Hematopoietic multipotent progenitor cell treated with erythropoietin and hydrocortisone succinate and interleukin-3 and kit ligand, for 8 days (in vitro differentiated cells): ENCODE measurements at regions not wholly inside any gene's neighbourhood (a gene's known extent, or its start where the extent isn't known, plus 50 kb on each side); places are given as distances from the start of the nearest gene placed in this dataset.

ENCODE experiments used
- DNase-seq: peaks from one replicate; pipeline ENCODE4 v3.0.0-alpha.2; 2015

DNA sequence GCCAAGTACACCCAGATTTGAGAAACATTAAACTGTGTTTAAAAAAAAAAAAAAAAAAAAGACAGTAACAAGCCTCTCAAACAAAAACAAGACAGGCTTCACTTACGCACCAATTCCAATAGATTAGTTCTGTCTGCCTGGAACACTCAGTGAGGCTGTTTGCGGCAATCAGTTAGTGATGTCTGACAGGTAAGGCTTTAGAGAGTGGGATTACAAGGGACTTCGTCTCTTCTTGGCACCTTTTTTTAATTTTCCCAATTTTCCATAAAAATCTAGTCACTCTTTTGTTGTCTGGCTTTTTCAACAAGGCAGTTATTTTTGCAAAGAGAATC, 79.6 kb downstream of the NCOR2 start:
- no peak for DNase-seq

DNA sequence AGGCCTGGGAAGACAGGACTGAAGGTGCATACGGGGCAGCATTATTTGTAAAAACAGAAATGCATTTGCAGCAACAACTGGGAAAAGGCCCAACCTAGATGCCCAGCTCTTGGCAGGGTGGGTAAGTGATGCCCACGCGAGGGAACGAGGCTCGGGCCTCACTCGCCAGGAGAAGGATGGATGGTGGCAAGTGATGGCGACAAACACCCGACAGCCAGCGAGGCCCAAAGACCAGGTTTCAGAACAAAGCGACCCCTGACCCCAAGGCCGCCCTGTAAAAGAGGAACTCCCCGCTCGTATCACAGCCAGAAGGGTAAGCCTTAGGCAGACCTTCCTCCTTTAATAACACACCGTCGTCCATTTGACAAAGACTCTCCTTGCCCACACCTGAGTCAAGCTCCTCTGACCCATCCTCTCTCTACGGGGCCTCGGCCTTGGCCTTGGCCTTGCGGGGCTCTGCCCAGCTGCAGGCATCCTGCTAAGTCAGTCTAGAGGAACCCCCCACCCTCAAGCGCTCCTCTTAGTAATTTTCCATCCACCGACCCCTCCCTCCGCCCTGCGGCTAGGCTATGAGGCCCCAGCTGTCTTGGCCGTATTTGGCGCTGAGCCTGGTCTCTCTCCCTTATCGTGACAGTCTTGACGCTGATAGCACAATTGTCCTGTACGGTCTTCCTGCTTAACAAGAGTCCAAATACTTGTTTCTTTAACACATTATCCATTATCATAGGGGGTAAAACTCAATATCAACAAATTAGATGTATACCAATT, 80.2 kb downstream of the NCOR2 start:
- DNase-seq: peak; percentile 86

DNA sequence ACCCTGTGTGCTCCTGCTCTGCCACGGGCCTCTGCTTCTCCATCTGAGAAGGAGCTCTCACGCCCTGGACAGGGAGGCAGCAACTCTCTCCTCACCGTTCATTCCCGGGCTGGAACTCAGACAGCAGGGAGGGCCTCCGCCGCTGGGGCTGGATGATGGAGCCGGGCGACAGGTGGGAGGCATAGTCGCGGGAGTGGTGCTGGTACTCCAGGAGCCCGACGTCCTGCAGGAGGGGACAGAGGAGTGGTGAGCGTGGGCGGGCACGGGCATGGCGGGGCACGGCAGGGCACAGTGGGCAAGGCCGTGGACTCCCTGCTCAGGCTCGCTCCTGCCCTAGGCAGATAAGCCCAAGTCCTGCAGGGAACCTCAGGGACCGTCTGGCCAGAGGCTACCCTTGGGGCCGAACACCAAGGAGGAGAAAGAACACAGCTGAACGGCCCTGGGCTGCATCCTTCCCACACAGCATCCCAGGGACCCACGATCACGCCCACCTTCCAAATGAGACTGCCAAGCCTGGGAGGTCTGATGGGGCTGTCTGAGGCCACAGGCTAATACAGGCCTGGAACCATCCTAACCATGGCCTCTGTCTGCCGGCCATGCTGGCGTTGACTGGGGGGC, 81.0 kb downstream of the NCOR2 start:
- no peak for DNase-seq

DNA sequence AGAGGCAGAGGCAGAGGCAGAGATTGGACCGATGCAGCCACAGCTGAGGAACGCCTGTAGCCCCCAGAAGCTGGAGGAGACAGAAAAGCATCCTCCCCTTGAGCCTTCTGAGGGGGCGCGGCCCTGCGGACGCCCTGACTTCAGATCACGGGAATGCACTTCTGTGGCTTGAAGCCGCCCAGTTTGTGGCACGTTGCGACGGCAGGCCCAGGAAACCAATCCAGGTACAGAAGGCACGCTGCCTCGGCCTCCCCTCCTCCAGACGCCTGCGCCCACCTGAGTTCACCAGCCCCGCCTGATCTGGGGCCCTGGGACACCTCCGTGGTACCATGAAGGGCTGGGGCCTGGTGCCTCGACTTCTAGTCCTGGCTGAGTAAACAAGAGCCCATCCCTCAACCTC, 82.0 kb downstream of the NCOR2 start:
- no peak for DNase-seq

DNA sequence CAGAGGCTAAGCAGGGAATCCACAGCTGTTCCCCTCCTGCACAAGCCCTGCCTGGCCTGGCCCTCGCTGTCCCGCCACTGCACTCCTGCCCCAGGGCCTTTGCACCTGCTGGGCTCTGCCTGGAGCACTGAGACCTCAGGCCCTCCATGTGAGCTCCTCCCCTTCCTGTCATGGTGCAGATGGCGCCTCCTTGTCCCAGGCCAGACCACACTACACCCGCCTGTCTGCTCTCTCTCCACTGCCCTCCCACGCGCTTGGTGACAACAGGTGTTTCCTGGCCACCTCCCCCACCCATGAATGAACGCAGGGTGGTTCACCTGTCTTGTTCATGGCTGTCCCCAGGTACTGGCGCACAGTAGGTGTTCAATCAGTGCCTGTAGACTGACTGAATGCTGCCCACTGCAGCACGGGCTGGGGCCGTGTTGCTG, 82.9 kb downstream of the NCOR2 start:
- no peak for DNase-seq

DNA sequence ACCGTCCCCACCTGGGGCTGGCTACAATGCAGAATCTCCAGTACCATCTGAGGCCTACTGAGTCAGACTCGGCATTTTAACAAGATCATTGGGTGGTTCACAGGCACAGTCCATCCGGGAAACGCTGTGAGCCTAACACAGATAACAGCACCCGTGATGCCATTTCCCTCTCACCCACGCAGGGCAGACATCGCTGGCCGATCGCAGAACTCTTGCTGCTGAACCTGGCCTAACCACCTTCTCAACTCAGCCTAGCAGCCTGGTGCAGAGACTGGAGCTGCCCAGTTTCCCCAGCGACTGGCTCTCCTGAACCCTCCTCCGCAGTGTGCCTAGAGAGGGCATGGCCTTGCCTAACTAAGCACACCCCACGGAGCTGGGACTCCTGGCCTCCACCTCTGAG, 83.3 kb downstream of the NCOR2 start:
- peak; percentile 54 for DNase-seq

DNA sequence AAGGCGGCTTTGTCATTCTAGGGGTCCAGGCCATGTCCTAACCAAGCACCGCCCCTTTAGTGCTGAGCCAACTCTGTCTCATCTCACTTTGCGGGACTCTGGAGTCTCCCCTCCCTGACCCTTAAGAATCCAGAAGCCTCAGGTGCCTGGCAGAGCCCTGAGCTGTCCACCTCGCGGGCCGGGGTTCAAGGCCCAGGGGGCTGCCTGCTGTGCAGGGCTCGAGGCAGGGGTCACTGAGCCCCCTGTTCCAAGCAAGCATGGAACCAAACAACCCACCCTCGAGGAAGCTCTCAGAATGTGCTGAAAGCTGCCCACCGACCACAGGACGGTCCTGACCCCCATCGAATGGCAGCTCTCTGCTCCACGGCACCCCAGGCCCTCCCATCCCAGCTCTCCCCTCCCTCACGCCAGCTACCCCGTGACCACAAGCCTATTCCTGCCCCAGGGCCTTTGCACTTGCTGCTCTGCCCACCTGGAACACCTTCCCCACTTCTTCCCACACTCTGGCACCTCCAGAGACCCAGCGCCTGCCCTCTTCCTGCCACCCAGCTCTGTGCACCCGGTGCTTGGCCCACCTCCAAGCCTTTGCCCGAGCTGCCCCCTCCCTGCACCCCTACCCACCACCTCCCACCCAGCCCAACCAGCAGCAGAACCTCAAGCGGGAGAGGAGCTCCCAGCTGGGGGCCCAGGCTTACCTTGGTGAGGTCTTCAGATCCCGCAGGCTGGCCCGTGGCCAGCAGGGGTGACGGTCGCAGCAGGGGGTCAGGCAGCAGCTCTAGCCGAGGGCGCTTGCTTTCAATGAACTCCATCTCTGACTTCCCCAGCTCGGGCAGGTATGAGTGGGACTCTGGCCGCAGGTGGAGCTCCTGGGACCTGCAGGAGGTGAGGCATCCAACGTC, 84.3 kb downstream of the NCOR2 start:
- DNase-seq: no peak

DNA sequence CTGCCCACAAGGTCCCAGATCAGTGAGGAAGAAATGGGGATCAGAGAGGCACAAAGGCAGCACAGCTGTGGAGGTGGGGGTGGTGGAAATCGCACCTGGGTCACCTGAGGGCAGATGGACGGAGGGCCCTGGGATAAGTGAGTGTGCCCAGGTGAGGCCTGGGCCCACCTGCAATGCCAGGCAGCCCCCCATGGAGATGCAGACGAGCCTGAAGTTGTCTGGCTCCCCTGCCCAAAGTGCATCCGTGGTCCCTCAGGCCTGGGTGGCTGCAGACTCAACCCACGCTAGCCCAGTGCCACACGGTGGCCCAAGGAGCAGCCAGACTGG, 84.9 kb downstream of the NCOR2 start:
- DNase-seq: no peak

DNA sequence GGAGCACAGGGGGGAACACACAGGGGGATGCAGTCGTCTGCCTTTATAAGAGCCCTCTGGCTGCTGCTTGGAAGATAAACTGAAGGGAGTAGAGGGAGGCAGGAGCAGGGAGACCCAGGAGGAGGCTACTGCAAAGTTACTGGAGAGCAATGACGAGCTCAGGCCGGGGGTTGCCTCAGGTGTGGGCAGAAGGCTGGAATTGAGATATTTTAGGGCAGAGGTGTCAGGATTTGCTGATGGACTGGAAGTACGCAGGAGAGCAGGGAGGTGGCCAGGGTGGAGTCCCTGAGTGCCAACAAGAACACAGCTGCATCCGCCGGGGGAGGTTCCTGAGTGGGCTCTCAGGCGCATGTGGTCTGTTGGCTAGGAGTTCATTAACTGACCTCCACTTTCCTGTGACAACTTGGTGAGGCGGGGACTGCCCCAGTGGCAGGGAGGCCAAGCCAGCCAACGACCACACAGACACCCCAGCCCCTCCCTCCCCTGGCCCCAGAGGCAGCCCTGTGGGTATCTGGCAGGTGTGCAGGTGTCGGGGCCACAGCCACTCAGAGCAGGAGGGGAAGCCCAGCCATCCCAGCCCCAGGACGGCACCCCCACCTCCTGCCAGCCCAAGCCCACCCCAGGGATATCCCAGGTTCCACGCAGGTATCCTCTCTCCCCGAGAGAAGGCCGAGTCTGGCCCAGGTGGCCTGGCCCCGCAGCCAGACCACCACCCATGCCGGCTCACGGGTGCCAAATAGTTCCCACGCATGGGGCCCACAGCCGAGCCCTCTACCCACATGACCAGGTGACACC, 85.4 kb downstream of the NCOR2 start:
- DNase-seq: no peak

DNA sequence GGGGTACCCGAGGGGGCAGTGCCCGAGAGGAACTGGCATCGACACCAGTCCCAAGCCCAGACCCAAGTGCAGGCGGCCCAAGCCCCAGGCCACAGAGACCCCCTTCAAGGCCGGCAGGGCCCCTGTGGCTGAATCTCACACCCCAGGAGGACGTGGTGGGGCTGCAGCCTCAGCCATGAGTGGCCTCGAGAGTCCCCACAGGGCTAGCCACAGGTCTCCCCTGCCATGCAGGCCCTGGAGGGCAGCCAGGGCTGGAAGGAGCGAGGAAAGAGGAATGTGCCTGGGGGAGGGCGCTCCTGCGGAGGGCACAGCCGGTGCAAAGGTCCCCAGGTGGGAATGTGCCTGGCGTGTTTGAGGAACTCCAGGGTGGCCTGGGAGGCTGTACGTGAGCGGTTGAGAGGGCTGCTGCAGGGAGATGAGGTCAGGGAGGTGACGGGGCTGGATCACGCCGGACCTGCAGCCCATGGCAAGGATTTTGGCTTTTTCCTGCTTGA, 86.1 kb downstream of the NCOR2 start:
- no peak for DNase-seq

DNA sequence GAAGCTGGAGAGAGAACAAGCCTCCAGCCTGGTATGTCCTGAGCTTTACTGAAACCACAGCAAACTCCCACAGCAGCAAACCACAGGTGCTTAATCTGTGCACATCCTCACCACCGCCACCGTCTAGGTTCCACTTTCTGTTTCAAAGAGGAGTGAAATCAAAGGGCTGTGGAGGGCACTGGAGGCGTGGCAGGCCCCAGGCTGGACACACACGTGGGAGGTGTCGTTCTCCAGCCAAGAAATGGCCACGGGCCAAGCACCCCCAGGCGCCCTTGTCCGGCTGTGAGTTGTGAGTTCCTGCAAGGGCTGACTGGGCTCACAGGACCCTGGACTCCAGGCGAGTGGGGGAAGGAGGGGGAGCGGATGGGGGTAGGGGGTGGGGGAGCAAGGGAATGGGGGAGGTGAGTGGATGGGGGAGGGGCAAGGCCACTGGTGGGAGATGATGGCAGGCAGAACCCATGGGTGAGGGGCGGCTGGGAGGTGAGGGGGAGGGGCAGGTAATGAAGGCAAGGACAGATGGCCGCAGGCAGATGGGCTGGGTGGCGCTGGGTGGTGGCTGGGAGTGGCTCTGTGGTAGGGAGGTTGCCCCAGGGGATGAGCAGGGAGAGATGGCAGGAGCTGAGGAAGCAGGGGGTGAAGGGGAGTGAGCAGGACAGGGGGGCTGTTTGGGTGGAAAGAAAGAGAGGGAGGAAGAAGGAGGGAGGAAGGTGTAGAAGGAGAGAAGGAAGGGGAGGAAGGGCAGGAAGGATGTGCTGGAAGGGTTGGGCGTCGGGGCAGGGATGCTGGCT, 86.7 kb downstream of the NCOR2 start:
- DNase-seq: no peak

DNA sequence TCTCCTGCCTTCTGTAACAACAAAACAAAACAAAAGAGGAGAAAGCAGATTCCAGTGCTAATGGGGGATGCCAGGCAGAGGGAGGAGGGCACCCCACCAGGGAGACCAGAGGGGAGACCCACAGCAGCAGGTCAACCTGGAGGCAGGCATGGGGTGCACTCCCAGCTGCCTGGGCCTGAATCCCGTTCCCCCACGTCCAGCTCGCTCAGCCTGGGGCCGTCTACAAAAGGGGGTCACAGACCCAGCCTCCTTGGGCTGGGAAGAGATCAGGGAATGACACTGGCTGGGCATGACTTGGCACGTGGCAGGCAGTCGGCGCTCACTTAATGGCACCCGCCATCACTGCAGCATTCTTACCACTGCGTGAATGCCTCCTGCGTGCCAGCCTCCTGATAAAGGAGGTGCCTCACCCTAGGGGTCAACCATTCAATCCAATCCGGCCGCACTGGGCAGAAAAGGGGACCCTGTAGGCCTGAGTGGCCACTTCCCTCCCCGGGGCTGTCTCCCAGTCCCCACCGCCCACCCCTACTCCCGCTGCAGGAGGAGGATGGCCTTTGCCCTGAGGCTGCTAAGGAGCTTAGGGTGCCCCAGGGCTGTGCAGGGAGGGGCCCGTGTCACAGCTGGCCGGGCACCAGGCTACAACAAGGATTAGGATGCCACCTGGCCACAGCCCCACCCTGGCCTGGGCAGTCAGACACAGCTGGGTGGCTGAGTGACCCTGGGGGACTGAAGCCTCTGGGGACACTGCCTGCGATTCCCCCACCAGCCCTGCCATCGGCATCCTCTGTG, 87.5 kb downstream of the NCOR2 start:
- no peak for DNase-seq

DNA sequence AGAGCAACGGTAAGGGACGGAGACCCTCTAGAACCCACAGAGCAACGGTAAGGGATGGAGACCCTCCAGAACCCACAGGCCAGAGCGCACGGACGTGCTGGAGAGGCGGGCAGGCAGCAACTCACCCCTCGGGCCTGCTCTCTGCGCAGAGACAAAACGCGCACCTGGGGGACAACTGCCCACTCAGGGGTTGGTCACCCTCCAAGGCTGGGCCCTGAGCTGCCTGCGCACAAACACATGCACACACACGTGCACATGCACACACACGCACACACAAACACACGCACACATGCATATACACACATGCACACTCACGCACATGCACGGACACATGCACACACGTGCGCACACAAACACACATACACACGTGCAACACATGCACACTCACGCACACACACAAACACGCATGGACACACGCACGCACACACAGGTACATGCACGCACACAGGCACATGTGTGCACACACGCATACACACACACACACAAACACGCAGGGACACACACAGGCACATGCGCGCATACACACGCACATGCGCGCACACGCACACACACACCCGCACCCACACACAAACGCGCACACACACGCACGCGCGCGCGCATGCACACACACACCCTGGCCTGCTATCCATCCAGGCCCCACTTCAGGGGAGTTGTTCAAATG, 88.3 kb downstream of the NCOR2 start:
- DNase-seq: no peak

DNA sequence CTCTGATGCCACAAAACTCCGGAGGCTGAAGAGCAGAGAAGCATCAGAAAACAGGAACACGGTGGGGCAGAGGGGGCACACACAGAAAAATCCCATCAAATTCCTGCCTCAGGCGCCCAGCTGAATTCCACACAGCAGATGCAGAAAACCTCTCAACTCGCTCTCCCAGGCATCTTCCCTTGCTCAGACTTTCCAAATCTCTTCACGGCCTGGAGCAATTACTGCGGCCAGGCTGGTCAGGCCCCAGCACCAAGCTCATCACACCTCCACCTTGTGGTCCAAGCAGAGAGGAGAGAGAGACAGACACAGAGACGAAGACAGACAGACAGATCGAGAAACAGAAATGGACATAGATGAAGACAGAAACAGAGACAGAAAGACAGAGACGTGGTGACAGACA, 89.0 kb downstream of the NCOR2 start:
- no peak for DNase-seq

DNA sequence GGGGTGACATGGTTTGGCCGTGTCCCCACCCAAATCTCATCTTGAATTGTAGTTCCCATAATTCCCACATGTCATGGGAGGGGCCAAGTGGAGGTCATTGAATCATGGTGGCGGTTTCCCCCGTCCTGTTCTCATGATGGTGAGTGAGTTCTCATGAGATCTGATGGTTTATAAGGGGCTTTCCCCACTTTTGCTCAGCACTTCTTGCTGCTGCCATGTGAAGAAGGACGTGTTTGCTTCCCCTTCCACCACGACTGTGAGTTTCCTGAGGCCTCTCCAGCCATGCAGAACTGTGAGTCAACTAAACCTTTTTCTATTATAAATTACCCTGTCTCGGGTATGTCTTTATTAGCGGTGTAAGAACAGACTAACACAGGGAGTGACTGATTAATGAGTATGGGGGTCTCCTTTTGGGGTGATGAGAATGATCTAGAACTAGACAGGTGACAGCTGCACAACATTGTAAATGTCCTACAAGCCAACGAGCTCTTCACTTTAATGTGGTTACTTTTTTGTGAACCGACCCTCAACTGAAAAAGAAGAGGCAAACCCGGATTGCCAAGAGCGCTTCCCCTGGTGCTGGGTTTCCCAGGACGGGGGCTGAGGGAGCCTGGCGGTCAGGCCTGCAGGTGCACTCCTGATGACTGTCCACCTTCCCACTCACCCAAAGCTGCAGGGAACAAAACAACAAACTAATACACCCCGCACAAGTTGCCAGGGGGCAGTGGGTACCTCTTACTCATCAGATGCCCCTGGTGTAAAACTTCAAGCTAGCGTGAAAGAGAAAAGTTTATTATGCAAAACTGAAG, 90.1 kb downstream of the NCOR2 start:
- DNase-seq: no peak

DNA sequence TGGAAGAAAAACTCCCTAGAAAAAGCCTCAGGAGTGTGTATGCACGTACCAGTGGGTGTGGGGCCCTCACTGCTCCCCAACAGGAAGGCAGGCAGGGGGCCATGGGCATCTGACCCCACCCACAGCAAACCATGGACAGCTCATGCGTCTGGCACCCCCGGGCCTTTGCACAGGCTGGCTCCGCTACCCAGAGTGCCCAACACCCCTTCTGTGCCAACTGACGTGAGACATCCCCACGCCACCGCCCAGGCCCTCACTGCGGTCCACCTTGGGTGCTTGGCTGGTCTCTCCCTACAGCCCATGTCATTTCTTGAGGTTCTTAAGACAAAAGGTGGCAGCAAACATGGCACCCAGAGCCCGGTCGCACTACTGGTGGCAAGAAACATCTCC, 91.4 kb downstream of the NCOR2 start:
- no peak for DNase-seq

DNA sequence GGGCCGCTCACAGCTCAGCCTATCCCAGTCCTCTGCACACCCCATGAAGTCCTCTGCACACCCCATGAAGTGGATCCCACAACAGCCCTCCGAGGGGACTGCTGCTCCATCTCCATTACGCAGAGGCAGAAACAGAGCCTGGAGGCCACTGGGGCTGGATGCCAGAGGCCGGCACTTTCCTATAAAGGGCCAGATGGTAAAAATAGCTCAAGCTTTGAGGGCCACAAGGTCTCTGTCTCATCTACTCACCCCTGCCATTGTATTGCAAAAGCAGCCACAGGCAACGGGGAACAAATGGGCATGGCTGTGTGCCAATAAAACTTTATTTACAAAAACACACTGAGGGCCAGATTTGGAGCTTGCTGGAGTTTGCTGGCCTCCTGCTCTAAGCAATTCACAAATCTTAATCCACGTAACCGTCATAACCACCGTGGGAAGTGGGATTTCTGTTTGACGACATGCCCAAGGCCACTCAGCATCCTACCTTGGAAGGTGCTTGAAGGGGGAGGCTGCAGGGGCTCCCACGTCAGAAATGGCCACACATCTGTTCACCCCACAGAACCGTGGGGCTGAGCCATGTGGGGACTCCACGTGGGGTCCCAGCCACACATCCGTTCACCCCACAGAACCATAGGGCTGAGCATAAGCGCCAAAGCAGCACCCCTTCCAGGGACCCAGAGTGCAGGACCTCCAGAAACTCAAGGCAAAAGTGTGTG, 92.0 kb downstream of the NCOR2 start:
- no peak for DNase-seq

DNA sequence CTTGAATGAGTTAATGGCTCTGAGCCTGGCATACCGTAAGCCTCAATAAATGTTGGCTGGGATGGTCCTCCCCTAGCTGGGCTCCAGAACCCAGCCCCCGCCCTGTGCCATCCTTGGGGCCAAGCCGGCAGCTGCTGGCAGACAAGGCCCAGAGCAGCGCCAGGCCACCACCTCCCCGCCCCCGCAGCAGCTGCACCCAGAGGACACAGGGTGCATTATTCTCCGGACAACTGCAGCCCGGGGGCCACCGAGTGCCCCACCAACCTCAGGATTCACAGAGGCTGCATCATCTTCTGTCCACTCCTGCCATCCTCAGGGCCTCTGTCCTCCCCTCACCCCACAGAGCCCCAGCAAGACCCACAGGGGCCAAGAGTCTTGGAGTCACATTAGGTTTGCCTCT, 92.7 kb downstream of the NCOR2 start:
- DNase-seq: no peak

DNA sequence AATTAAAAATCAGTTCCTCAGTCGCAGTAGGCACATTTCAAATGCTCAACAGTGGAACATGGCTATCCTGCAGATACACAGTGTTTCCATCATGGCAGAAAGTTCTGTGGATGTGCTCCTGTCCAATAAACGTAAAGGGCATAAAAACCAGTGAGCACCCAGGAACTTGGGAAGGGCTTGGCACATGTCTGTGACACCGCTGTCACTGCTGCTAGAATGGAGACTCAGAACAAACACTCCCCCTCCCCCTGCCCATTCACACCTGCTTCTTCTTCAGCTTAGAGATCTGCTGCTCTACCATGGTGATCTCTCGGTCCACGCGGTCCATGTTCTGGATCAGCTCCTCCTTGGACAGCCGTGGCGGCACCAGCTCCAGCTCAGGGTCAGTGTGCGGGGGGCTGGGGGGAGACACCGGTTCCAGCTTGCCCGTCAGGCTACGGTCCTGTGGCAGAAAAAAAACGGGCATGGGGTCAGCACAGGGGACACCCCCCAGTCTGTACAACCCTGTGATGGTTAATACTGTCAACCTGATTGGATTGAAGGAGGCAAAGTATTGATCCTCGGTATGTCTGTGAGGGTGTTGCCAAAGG, 94.6 kb downstream of the NCOR2 start:
- DNase-seq: no peak
